Right lung (tissue), 2 donors: ENCODE measurements at regions not wholly inside any gene's neighbourhood (a gene's known extent, or its start where the extent isn't known, plus 50 kb on each side); places are given as distances from the start of the nearest gene placed in this dataset.
"Not testable (repeated sequence)": the region's sequence is repeated elsewhere in the genome, so short reads cannot be mapped to it uniquely, and the experiment has no call there.

Experiments
- DNase-seq, 2 donors: peaks; one replicate each; pipeline ENCODE4 v3.0.0-alpha.2; 2013

DNA sequence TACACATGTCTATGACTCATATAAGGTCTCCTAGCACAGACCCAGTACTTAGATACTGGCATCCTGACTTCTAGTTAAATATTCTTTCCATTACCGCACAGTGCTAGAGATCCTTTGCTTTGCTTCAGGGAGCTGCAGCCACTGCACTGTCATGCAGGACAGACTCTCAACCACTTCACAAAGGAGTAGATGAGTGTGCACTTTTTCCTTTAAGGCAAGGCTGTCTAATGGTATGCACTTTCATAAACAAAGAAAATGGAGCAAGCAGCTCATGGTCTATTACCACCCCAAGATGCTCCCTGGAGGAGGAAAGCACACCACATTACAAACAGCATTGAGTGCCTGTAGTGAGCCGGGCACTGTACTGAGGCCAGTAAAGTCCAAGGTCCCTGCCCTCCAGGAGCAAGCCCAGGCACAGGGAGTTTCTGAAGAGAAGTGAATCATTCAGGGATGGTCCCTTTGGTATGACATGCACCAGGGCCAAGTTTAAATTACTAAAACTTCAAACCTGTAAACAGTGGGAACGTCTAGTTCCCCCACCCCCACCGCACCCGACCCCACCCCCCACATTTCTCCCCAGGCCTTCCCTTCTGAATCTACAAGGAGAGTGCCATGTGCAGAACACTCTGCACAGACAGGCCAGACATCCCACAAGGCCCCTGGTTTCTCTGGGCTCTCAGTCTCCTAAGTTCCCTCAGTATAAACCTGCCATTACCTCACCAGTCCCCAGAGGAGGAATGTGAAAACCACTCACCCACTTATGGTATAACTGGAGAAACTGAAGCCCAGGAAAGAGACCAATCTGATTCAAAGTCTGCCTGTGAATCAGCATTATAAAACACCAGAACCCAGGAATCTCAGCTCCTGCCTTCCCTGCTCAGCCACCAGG lies 107.8 kb upstream of the BCL6 start:
- no peak for DNase-seq

DNA sequence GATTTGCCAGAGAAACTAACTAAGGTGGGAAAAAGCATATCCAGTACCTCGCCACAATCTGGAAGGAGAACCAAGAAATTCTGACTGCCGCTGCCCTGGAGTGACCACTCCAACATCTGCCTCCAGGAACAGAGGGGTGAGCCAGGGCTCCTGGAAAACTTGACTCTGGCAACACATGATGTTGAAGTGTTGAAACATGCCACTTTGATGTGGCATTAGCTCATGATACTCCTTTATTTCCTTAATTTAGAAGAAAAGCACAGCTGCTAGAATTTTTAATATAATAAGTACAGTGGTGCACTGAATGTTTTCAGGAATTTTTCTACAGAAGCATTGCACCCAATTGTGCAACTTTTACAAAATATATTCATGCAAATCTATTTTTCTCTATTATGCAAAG lies 109.9 kb upstream of the BCL6 start:
- no peak for DNase-seq

DNA sequence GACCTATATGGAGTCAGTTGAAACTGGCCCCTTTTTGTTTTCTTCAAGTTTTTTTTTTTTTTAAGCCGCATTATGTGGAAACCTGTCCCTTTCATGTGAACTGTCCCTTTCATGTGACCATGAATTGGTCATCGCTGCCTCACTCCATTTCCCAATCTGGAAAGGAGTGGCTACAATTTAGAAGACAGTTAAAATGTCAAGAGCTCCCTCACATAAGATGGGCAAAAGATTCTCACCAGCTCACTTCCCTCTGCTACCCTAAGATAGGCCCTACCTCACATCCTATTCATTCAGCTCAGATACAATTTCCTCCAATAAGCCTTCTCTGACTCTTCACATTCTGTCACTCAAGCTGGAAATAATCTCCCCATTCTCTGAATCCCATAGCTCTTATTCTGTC lies 111.3 kb upstream of the BCL6 start:
- DNase-seq = no peak

DNA sequence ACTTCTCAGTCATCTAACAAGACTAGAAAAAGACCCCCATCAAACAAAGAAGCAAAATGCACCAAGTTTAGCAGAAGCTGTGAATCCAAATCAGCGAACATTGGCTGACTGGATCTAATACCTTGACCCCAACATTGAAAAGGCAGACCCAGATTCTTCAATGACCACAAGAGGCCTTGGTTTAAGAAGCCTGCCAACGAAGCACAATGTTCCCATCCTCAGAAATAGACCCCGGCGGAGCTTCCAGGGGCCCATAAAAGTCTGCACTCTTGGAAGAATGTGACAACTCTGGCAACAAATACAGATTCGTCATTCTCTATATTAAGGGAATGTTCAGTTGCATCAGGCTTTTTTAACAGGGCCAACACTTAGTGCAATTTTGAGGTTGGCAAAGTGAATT lies 112.8 kb upstream of the BCL6 start:
- DNase-seq = no peak

DNA sequence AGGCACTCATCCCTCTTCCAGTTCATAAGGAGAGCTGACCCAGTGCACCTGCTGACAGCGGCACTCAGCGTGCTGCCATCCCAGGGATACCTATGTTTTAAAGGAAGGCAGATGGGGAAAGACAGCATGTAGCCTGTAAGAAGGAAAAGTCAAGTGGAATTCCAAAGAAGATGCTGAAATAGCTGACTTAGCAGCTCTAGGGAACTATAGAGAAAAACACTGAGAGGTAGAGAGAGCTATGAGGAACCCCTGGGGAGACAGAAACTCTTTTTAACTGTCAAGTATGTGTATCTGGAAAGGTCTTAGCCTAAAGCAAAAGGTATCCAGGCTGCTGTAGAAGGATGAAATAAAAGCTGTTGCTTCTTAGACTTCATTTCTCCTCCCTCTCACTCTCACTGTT lies 113.4 kb upstream of the BCL6 start:
- DNase-seq = no peak

DNA sequence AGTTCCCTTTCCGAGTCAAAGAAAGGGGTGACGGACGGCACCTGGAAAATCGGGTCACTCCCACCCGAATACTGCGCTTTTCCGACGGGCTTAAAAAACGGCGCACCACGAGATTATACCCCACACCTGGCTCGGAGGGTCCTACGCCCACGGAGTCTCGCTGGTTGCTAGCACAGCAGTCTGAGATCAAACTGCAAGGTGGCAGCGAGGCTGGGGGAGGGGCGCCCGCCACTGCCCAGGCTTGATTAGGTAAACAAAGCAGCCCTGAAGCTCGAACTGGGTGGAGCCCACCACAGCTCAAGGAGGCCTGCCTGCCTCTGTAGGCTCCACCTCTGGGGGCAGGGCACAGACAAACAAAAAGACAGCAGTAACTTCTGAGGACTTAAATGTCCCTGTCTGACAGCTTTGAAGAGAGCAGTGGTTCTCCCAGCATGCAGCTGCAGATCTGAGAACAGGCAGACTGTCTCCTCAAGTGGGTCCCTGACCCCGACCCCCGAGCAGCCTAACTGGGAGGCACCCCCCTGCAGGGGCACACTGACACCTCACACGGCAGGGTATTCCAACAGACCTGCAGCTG lies 117.5 kb upstream of the BCL6 start:
- DNase-seq = not testable (repeated sequence)

DNA sequence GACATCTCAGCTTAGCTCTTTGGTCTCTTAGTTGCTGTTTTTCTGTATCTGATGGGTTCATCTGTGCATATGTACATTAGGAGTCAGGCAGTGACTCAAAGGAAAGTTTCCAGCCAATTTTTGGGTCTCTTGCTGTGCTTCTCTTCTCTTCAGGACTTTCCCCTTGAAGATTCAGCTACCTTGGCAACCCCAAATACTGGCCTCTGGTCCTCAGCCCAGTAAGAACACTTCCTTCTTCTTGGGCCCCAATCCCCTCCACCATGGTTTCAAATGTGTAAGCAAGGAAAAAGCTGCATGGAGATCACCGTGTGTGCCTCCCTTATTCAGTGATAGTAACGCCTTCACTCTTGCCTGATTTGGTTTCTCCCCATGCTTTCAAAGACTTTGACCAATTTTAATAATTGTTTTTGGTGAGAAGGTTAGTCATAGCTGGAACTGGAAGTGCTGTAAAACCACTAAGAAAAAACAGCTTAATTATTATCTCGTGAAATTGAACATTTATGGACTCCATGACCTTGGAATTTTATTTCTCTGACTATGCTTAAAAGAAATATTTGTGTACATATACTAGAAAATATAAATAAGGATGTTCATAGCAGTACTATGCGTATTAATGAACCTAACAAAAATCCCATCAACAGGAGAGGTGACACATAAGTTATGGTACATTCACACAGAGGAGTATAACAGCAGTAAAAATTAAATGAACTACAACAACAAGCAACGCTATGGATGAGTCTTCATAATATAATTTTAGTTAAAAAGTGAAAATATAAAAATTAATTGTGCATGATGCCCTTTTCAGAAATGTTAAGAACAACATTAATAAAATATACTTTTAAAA lies 125.3 kb upstream of the BCL6 start:
- DNase-seq = no peak

DNA sequence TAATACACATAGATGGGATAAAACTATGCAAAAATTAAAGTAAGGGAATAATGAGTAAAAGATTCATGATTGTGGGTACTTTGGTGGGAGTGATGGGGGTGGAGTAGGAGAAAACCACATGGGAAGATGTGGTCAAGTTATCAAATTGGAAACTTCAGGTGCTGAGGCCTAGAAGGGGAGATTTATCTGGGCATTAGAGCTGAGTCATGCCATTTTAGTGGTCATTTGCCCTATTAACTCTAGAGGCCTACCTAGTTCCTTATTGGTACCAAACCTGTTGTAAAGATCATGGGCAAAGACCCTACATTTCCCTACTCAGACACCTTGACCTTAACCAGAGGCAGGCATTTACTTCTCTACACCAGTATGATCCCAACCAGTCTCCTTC lies 125.9 kb upstream of the BCL6 start:
- no peak for DNase-seq

DNA sequence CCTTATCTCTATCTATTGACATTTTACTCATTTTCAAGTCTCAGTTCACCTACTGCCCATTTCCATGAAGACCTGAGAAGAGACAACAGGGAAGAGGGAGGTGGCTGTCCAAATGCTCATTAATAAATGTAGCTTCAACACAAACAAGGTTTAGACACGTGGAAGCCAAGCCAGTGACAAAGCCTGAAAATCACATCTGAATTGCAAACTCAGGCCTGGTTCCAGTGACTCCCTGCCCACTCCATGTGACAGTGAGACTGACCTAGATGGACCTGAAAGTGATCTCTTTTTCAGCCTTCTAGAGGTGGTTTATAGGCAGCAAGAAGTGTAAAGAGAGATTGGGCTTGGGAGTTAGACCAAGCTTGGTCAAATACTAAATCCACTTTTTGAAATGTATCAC lies 126.6 kb upstream of the BCL6 start:
- no peak for DNase-seq

DNA sequence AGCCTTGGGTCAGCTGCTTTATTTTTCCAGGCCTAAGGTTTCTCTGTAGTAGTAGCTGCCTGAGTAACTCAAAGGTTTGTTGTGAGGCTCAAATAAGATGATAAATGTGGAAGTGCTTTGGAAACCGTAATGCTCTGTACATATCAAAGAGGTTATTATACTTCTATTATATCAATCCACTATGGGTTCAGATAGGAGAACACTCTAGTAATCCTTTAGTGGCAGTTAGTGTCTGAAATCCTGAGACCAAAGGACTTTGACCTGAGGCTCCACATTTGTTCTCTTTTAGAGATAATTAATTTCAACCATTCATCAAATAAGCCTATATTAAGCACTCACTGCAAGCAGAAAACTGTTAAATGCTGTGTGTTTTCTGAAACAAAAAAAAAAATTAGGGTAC lies 128.6 kb upstream of the BCL6 start:
- no peak for DNase-seq

DNA sequence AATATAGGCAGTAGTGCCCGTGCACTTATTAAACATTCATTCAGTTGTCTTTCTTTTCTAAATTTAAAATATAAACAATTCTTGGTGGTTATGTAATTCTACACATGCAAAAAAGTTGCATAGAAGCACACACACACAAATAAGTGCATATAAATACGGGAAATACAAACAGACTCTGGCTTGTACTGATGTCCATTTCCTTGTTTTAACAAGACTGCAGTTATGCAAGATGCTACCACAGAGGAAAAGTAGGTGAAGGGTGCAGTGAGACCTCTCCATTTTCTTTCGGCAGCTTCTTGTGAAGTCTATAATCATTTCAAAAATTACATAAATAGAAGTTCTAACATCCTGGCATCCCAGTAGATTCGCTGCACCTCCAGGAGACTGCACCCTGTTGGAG lies 130.6 kb upstream of the BCL6 start:
- no peak for DNase-seq

DNA sequence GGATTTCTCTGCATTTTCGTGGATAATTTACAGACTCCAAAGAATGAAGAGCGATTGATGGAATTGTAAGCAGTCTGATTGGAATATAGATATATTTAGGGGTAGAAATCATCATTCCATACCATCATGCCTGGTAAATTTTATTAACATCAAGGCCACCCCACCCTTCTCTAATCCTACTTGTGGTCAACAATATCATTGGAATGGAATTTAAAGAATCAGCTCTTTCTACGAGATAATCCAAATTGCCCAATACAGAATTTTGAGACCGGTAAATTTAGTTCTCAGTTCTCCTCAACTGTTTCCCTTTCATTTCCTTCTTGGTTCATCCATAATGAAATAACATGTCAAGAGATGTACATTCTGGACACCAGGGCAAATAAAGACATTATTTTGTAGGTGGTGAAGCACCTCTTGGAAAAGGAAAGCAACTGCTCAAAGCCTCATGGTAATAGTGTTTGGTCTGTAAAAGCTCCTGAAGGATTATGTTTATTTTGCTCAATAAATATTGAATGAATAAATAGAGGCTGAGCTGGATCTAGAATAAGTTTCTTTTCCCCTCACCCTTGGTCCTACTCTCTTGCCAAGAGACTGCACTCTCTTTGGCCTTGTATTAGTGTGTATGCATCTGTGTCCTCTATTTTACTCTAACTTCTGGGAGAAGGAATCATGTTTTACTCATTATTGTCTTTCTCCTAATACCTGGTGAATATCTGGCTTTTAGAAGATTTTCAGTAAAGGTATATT lies 133.7 kb upstream of the BCL6 start:
- DNase-seq = no peak

DNA sequence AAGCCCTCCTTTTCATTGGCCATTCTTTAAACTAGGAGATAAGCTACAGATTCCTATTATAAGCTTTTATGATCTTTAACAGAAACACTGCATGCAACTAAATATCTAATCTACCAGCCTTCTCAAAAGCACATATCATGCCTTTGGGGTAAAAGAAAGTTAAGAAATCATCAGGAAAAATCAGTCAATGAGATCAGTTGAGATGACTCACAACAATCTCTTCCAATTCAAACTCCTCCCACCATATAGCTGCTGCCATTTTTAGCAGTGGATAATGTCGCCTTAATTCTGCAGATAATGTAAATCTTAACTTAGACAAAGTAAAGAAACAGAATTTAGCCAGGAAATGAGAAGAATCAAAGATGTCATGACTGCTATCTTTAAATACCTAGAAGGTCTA lies 135.2 kb upstream of the BCL6 start:
- DNase-seq = no peak

DNA sequence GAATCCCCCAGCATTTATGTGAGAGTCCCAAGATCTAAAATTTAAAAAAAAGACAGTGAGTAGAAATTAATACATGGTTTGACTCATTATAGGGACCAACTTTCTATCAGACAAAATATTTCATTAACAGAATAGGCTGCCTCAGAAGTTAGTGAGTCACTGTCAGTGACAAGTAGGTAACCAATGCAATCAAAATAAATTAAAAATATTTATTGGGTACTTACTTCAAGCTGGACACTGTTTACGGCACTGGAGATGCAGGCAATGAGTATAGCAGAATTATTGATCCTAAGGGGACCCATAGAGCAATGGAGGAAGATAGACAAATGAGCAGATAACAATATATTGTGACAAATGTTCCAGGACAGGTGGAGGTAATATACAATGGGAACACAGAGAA lies 135.6 kb upstream of the BCL6 start:
- no peak for DNase-seq

DNA sequence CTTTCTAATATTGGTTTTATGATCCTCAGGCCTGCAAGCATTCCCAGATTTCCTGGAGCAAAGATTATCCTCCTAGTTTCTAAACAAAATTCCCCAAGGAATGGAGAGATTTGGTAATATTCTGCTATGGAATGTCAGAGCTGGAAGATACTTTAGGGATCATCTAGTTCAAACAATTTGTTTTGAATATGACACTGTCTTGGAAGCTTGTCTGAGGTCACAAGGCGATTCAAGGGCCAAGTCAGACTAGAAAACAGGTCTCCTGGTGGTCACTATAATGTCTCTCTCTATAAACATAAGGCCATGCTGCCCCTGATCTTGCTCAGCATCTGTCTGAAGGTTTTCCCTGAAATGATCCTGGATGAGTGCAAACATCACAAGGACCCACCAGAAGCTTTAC lies 143.4 kb upstream of the BCL6 start:
- no peak for DNase-seq

DNA sequence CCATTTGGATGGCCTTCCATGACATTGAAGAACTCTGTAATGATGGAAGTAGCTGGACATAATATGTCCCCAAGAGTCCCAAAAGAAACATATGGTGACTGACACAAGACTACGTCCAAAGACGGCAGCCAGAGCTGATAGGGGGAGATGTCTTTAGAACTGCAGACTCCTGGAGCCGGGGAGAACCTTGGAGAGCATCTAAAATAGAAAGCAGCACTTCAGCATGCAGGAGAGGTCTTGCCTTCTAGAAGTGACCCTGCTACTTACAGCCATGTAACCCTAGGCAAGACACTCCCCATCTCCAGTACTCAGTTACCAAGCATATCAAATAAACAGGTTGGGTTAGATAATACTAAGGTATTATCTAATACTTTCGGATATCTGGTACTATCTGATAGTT lies 143.8 kb upstream of the BCL6 start:
- no peak for DNase-seq

DNA sequence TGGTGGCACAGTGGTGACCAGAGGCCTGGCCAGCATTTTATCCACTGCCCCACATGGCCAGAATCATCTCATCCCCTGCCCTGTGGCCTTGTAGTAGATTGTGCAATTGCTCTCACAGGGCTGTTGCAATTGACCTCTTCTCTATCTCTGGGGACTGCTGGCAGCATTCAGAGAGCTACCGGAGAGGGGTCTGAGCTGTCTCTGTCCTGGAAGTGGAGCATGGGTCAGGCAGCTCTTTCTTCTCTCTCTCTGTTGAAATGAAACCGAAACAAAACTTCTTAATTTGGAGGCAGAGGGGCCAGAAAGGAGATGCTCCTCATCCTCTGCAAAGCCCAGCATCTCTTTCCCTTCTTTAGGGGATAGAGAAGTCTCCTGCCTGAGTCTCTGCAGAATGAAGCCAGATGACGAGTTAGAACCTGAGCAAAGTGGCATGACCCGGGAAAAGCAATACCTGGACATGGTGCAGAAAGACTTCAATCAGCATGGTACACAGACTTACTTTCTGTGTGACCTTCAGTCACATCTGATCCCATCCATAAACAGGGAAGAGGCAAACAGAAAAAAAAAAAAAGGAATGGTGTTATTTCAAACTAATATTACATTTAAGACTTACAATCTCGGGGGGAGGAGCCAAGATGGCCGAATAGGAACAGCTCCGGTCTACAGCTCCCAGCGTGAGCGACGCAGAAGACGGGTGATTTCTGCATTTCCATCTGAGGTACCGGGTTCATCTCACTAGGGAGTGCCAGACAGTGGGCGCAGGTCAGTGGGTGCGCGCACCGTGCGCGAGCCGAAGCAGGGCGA lies 144.5 kb upstream of the BCL6 start:
- DNase-seq = no peak

DNA sequence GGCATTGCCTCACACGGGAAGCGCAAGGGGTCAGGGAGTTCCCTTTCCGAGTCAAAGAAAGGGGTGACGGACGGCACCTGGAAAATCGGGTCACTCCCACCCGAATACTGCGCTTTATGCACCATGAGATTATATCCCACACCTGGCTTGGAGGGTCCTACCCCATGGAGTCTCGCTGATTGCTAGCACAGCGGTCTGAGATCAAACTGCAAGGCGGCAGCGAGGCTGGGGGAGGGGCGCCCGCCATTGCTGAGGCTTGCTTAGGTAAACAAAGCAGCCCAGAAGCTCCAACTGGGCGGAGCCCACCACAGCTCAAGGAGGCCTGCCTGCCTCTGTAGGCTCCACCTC lies 145.1 kb upstream of the BCL6 start:
- not testable (repeated sequence) for DNase-seq

DNA sequence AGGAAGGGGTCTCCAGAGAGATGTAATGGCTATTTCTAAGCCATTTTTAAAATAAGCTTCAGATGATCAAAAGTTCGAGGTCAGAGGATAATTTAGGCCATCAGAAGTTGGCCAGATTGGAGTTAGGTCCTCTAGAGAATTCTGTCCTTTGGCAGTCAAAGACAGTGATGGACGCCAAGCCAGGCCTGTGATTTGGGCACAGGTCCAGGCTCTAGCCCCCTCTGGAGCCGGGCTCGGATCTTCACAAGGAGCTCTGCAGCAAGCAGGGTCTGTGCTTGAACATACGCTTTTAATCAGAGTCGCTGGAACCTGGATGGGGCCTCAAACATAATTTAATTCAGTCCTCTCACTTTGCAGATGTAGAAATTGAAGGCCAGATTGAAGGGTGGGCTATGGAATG lies 151.4 kb upstream of the BCL6 start:
- DNase-seq = peak; percentile 21

DNA sequence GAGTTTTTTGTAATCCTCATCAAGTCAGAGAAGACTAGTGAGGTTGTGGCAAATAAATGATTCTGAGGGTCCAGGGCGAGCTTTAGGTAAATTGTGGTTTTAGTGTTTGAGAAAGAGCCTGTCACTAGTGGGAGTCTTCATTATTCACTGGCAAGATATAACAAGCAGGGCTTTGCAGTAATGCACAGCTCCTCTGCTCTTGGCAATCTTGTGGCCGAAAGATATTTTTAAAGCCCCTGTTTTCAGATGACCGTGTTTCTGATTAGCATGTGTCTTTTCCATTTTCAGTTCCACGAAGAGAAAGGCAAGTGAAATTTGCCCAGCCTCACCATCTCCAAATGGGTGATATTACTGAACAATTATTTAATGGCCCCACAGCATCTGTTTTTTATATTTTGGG lies 154.0 kb upstream of the BCL6 start:
- DNase-seq = no peak

DNA sequence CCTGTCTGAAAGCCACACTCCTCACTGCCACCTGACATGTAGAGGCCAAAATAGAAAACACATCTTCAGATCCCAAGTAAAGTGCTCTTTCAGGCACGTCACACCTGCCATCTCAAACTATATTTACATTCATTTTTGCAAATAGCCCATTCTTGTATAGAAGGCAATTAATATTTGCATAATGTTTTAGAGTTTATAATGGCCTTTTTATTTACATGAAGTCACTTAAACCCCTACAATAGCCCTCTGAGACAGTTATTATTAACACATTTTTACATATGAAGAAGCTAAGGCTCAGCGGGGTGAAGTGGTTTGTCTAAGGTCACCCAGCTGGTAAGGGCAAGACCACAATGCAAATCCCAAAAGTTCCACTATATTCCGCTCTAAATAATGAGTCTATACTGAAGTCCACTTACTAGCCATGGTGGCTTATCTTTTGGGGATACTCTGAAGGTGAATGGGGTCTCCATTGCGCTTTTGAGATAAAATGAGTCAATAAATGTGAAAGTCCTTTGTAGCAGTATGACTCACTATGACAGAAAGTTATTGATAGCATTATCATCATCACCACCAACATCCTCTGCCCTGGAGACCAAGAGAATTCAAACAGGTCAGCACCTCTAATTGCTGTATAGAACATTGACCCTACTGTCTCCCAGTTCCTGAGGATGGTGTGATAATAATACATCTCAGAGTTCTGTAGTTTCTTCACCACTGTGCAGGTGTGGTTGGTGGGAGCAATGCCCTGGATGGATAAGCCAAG lies 155.9 kb upstream of the BCL6 start:
- no peak for DNase-seq
